Activated T-helper 2 cell treated with anti-CD3 and anti-CD28 coated beads, Interferon-gamma antibody, Interleukin-2, Interleukin-4, amounts not matched to agents 10 μg/mL and 5 μg/mL and 100 μg/mL, durations not matched to agents 14 hours and 24 hours and 36 hours (primary cell): ENCODE measurements at regions not wholly inside any gene's neighbourhood (a gene's known extent, or its start where the extent isn't known, plus 50 kb on each side); places are given as distances from the start of the nearest gene placed in this dataset.
A peak's percentile ranks its signal among the peaks of the same experiment; 100 is the strongest.
"Not testable (repeated sequence)": the region's sequence is repeated elsewhere in the genome, so short reads cannot be mapped to it uniquely, and the experiment has no call there.

ENCODE experiments used
- DNase-seq: peaks from one replicate; pipeline ENCODE4 v3.0.0; 2021; ENCODE audit warnings: low spot score
- H3K27ac Mint-ChIP-seq: one replicate; pipeline ENCODE4 v1.8.0; 2021; ENCODE audit warnings: mixed read lengths
- H3K27me3 Mint-ChIP-seq: one replicate; pipeline ENCODE4 v1.8.0; 2021; ENCODE audit warnings: low read depth, mixed read lengths
- H3K36me3 Mint-ChIP-seq: one replicate; pipeline ENCODE4 v1.8.0; 2021; ENCODE audit warnings: low read depth, mixed read lengths
- H3K4me1 Mint-ChIP-seq: one replicate; pipeline ENCODE4 v1.8.0; 2021; ENCODE audit warnings: low read depth, mixed read lengths
- H3K4me3 Mint-ChIP-seq: one replicate; pipeline ENCODE4 v1.8.0; 2021; ENCODE audit warnings: low read depth, mild to moderate bottlenecking, moderate library complexity, mixed read lengths
- H3K9me3 Mint-ChIP-seq: one replicate; pipeline ENCODE4 v1.8.0; 2021; ENCODE audit warnings: mixed read lengths
- intact Hi-C: fragments of 100-400 bp; cut with micrococcal nuclease; formaldehyde crosslinking; loops from one replicate; pipeline ENCODE4 v1.15.1; 2023

DNA sequence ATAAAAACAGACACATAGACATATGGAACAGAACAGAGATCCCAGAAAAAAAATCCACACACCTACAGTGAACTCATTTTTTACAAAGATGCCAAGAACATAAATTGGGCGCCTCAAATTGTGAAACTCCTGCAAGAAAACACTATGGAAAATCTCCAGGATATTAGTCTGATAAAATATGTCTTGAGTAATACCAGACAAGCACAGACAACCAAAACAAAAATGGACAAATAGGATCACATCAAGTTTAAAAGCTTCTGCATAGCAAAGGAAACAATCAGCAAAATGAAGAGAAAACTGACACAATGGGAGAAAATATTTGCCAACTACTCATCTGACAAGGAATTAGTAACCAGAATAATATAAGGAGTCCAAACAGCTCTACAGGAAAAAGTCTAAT is 337.3 kb upstream of the DIPK2B start:
- Mint-ChIP-seq H3K36me3 (no peaks in the 10 kb centered on the region), H3K4me1 (no peaks in the 10 kb centered on the region)

DNA sequence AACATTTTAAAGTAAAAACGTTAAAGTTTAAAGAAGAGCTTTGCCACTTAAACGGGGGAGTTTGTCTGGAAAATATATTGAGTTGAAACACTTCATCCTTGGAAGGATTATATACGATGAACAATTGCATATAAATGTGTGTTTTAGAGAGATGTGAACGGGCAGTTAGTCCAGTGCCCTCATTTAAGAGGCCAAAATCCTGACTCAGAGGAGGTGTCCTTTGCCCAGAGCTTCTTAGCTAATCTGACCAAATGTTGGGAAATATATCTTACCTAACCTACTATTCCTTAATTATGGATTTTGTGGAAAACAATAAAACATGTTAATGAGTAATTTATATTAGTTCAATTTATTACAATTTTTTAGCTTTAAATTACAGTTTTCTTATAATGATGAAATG is 327.2 kb upstream of the DIPK2B start:
- Mint-ChIP-seq H3K27ac (no peak overlapping the region), H3K36me3 (no peaks in the 10 kb centered on the region), H3K27me3 (peaks cover 1% of the 10 kb centered on the region), H3K4me1 (peaks cover 2% of the 10 kb centered on the region), H3K4me3 (no peak overlapping the region), H3K9me3 (no peaks in the 10 kb centered on the region)
- intact Hi-C loops = no loop called here
- no peak for DNase-seq

More for the DNA sequence above, 337.3 kb upstream of the DIPK2B start:
- DNase-seq = no peak
- H3K27ac Mint-ChIP-seq = no peak overlapping the region
- no peak overlapping the region for H3K4me3 Mint-ChIP-seq
- intact Hi-C loops = no loop called here
- H3K27me3 Mint-ChIP-seq = peaks cover 22% of the 10 kb centered on the region
- no peaks in the 10 kb centered on the region for H3K9me3 Mint-ChIP-seq

DNA sequence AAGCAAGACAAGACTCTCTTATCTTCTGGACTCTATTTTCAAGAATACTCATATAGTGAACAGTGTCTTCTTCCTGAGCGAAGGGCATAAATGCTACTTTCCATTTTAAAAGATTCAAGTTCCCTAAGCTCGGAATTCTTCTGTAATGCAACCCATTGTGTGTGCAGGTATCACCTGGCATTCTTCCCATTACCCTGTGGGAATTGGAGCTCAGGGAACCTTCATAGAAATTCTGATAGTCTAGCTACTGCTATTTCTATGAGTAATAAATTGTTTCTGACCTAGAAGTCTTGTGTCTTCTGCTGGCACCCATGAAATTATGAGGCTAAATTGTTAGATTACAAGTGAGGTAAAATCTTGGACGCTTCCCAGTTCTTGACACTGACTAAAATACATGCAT is 324.1 kb upstream of the DIPK2B start:
- Mint-ChIP-seq H3K9me3 (no peaks in the 10 kb centered on the region), H3K27me3 (no peaks in the 10 kb centered on the region), H3K36me3 (no peaks in the 10 kb centered on the region), H3K4me1 (peaks cover 2% of the 10 kb centered on the region), H3K4me3 (no peak overlapping the region), H3K27ac (no peak overlapping the region)
- no peak for DNase-seq
- intact Hi-C loops = no loop called here

DNA sequence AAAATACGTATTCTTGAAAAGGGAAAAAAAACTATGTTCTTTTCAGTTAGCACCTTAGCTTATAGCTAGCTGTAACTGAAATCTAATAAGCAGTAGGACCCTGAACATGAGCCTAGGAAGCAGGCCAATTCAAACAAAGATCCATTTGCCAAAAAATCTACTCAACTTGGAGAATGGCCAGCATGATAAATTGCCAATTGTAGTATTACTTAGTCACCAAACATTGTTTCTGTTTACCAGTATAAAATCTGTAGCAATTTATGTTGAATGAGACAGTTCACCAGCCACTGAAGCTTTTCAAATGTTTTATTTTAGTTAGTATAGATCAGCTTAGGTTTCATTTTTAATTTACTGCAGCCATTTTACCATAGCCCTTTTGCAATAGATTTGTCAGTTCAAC is 323.6 kb upstream of the DIPK2B start:
- Mint-ChIP-seq H3K4me1 (peaks cover 2% of the 10 kb centered on the region), H3K9me3 (no peaks in the 10 kb centered on the region), H3K27me3 (no peaks in the 10 kb centered on the region), H3K36me3 (no peaks in the 10 kb centered on the region), H3K4me3 (no peak overlapping the region), H3K27ac (no peak overlapping the region)
- DNase-seq = no peak
- intact Hi-C loops = no loop called here

DNA sequence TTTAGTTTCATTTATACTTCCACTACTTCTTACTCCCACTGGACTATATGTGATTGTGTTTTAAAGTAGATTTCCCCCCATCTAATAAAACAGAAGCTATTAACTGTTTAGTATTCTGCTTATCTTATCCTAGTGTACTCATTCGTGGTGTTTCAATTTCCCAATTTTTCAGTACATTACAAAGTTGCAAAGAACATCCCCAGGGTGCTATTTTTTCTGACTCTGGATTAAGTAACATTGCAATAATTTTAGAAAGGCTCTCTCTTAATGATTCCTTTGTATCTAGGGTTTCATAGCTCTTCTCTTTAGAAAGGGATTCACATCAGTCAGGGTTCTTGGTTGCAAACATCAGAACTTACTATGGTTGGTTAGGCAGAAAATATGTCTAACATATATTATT is 317.9 kb upstream of the DIPK2B start:
- no peaks in the 10 kb centered on the region for H3K36me3 Mint-ChIP-seq
- no peaks in the 10 kb centered on the region for H3K27me3 Mint-ChIP-seq
- H3K9me3 Mint-ChIP-seq = no peaks in the 10 kb centered on the region
- H3K27ac Mint-ChIP-seq = no peak overlapping the region
- DNase-seq = no peak
- H3K4me3 Mint-ChIP-seq = no peak overlapping the region
- intact Hi-C loops = loop anchor here (5.0 kb wide), 1 partner anchor 329 kb away; no protein-coding TSS in a partner anchor
- H3K4me1 Mint-ChIP-seq = peaks cover 22% of the 10 kb centered on the region

DNA sequence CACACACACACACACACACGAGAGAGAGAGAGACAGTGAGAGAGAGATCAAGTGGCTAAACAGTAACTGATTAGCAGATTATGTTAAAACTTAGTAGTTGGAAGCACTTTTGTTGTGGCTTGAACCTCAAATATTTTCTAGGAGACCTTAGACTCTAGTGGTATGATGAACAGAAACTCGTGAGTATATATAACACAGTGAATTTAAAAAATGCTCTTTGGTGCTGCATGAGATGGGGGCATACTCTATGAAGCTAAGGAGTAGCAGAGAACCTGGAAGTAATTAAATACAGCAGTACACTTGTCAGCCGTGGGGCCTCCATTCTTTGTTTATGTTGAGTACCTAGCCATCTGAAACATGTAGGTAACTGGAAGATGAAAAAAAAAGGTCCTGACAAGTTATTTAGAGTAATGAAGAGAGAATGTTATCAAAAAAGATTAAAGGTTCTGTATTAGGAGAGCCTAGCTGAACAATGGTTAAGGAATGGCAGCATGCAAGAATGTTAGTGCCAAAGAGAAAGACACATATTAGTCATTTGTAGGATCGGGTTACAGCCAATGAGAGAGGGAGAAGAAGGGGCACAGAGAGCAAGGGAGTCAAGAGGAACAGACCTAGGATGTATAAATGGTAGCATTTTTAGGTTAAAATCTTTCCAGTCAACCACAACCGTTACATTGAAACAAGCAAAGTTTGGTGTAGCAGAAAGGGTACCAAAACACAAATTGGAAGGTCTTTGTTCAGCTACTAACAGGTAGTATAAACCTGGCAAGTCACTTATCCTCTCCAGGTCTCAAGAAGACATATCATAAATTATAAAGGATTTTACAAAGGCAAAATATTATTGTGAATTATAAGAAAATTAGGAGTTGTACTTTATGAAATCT is 316.7 kb upstream of the DIPK2B start:
- Mint-ChIP-seq H3K4me1 (peaks cover 23% of the 10 kb centered on the region), H3K27ac (no peak overlapping the region), H3K36me3 (no peaks in the 10 kb centered on the region), H3K9me3 (no peaks in the 10 kb centered on the region), H3K27me3 (no peaks in the 10 kb centered on the region), H3K4me3 (no peak overlapping the region)
- no peak for DNase-seq
- intact Hi-C loops = loop anchor here (5.0 kb wide), 1 partner anchor 330 kb away; no protein-coding TSS in a partner anchor

DNA sequence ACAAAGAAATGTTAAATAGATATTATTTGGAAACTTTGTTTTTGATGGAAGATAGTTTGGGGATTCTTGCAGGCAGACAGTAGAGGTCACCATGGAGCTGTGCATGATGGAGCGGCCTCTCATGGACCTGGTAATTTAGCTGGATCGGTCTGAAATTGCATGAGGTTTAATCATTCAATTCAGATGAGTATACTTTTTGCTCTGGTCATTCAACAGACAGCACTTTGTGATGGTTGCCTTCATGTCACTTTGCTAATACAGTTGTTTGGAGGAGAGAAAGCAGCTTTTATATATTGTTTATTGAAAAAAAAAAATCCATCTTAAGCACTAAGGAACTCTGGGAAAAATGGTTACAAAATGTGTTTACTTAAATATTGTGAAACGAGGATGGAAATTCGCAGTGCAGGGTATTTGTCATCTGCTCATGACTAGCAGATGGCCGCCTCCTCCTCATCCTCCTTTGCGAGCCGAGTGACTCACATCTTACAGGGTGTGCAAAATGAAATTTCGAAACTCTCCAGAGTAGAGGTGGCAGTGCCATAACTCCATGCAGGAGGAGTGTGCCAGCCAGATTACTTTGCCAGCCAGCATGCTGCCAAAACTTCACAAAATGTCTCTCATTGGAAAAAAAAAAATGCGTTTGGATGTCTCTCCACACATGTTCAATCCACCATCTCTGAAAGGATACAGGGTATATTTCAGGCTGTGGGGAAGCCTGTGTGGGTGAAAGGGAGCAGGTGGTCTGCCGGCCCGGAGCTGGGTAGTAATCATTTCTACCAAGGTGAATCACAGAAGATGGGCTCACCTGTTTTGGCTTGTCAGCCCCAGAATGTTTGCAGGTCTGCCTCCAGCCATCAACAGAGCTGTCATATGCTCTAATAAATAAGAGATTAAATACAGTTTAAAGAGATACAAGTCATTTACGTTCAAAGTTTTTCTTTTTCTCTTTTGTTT is 314.9 kb upstream of the DIPK2B start:
- peak; percentile 9 for DNase-seq
- Mint-ChIP-seq H3K36me3 (no peaks in the 10 kb centered on the region), H3K4me1 (peaks cover 23% of the 10 kb centered on the region), H3K27me3 (no peaks in the 10 kb centered on the region), H3K27ac (peak overlapping the region; percentile 55), H3K4me3 (peak overlapping the region; percentile 42), H3K9me3 (no peaks in the 10 kb centered on the region)
- intact Hi-C loops = loop anchor here (1.0 to 5.0 kb wide), 2 partner anchors 195 to 332 kb away; no protein-coding TSS in a partner anchor

DNA sequence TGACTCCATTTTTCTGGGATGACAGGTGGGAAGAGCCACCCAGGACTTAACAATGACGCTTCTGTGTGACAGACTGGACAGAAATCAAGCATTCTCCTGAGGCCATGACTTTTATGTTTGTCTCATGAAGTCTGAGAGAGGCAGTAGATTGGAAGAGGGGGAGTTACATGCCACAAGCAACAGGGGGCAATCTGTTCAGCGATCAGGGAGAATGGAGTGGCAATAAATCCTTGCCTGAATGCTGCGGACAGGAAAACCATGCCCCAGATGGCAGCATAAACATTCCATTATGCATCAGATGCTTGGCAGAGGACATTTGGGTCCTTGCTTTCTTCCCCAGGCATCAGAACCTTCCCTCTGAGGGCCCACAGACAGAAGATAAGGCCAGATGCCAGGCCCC is 312.4 kb upstream of the DIPK2B start:
- intact Hi-C loops = no loop called here
- H3K27me3 Mint-ChIP-seq = no peaks in the 10 kb centered on the region

DNA sequence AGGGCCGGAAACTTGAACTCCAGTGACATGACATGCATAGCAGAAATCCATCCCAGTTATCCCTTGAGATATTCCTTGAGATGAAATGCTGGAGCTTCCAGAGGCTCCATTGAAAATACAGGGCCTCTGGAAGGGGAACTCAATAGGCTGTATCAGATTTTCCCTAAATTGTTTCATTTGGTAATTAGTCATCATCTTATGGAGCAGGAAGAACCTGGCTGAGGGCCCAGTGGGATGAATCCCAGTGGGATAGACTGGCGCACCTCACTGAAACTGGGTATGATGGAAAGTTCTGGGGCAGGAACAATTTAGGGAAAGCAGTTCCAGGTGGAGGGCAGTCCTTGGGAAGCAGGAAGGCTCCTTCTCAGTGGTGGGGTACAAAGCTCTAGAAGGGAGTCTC is 307.8 kb upstream of the DIPK2B start:
- H3K4me1 Mint-ChIP-seq = peaks cover 15% of the 10 kb centered on the region
- H3K36me3 Mint-ChIP-seq = no peaks in the 10 kb centered on the region
- DNase-seq = no peak
- no peak overlapping the region for H3K4me3 Mint-ChIP-seq
- intact Hi-C loops = loop anchor here (5.0 to 10.0 kb wide), 2 partner anchors 116 to 254 kb away; no protein-coding TSS in a partner anchor
- no peaks in the 10 kb centered on the region for H3K27me3 Mint-ChIP-seq
- no peaks in the 10 kb centered on the region for H3K9me3 Mint-ChIP-seq
- H3K27ac Mint-ChIP-seq = no peak overlapping the region

More for the DNA sequence above, 312.4 kb upstream of the DIPK2B start:
- Mint-ChIP-seq H3K4me3 (no peak overlapping the region), H3K36me3 (no peaks in the 10 kb centered on the region), H3K9me3 (no peaks in the 10 kb centered on the region), H3K4me1 (peaks cover 23% of the 10 kb centered on the region), H3K27ac (no peak overlapping the region)
- DNase-seq = no peak

DNA sequence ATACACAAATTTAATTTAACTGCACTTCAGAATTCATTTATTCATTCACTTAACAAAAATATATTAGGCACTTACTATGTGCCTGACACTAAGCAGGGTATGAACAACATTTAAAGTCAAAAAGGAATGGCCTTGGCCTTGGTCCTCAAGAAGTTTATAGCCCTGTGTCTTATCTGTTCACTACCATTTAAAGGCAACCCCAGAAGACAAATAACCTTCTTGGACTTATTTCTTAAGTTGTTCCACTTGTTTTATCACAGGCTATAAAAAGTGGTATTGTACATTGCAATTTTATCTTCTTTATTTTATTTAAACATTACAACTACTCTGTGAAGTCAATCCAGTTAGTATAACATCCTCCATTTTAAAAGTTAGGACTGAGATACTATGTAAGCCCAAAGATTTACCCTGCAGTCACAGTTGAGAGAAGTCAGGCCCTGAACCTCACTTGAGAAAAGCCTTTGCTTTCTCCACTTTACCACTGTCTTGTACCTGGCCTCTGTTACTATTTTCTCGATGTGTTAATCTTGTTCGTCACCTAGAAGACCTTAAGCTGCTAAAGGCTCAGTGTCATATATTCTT is 305.6 kb upstream of the DIPK2B start:
- H3K27me3 Mint-ChIP-seq = no peaks in the 10 kb centered on the region
- DNase-seq = no peak
- intact Hi-C loops = loop anchor here (5.0 to 10.0 kb wide), 2 partner anchors 119 to 256 kb away; no protein-coding TSS in a partner anchor

DNA sequence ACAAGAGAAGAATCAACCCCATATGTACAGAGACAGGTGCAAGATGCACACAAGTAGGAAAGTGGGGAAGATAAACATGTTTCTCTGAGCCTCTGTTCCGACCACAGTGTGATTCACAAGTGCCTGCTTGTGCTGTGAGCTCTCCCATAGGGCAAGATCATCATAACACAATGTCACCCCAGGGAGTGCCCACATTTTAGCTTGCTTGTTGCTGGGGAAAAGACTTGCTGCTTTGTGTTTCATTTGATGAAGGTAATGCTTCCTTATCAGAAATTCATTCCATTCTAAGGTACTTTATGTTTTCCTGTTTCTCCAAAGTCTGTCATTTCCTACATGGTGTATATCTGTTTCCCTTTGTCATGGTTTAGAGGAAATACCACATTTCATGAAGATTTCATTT is 304.5 kb upstream of the DIPK2B start:
- no peaks in the 10 kb centered on the region for H3K27me3 Mint-ChIP-seq
- H3K4me1 Mint-ChIP-seq = peaks cover 14% of the 10 kb centered on the region
- H3K27ac Mint-ChIP-seq = no peak overlapping the region
- no peaks in the 10 kb centered on the region for H3K36me3 Mint-ChIP-seq
- H3K4me3 Mint-ChIP-seq = no peak overlapping the region
- H3K9me3 Mint-ChIP-seq = no peaks in the 10 kb centered on the region
- intact Hi-C loops = loop anchor here (5.0 to 10.0 kb wide), 2 partner anchors 120 to 257 kb away; no protein-coding TSS in a partner anchor
- no peak for DNase-seq

More for the DNA sequence above, 305.6 kb upstream of the DIPK2B start:
- H3K4me3 Mint-ChIP-seq = no peak overlapping the region
- H3K9me3 Mint-ChIP-seq = no peaks in the 10 kb centered on the region
- H3K4me1 Mint-ChIP-seq = peaks cover 14% of the 10 kb centered on the region
- H3K27ac Mint-ChIP-seq = no peak overlapping the region
- H3K36me3 Mint-ChIP-seq = no peaks in the 10 kb centered on the region

DNA sequence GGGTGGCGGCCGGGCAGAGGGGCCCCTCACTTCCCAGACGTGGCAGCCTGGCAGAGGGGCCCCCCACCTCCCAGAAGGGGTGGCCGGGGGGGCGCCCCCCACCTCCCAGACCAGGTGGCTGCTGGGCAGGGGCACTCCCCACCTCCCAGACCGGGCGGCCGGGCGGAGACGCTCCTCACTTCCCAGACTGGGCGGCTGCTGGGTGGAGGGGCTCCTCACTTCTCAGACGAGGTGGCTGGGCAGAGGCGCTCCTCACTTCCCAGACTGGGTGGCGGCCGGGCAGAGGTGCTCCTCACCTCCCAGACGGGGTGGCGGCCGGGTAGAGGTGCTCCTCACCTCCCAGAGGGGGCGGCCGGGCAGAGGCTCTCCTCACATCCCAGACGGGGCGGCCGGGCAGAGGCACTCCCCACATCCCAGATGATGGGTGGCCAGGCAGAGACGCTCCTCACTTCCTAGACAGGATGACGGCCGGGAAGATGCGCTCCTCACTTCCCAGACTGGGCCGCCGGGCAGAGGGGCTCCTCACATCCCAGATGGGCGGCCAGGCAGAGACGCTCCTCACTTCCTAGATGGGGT is 303.2 kb upstream of the DIPK2B start:
- not testable (repeated sequence) for H3K9me3 Mint-ChIP-seq, DNase-seq, H3K27ac Mint-ChIP-seq, H3K36me3 Mint-ChIP-seq, H3K4me3 Mint-ChIP-seq, H3K27me3 Mint-ChIP-seq
- intact Hi-C loops = loop anchor here (10.0 kb wide), 1 partner anchor 121 kb away; no protein-coding TSS in a partner anchor
- H3K4me1 Mint-ChIP-seq = peaks cover 14% of the 10 kb centered on the region
